GM10248 (cell line): ENCODE measurements at regions not wholly inside any gene's neighbourhood (a gene's known extent, or its start where the extent isn't known, plus 50 kb on each side); places are given as distances from the start of the nearest gene placed in this dataset.
"Not testable (repeated sequence)": the region's sequence is repeated elsewhere in the genome, so short reads cannot be mapped to it uniquely, and the experiment has no call there.

Source experiments
- CTCF ChIA-PET: fragments of 300-600 bp; sonication (Branson Sonifier 250); formaldehyde crosslinking; extraction: SDS; loops from one replicate; lab custom pipeline; 2021; ENCODE audit warnings: antibody characterized with exemption; lab: Yijun Ruan, JAX
- POLR2A ChIA-PET: fragments of 350-650 bp; sonication (Branson Sonifier 250); formaldehyde crosslinking; extraction: SDS; loops from one replicate; lab custom pipeline; 2020; ENCODE audit warnings: antibody characterized with exemption; lab: Yijun Ruan, JAX
- DNase-seq: peaks from one replicate; pipeline ENCODE4 v3.0.0; 2012; ENCODE audit errors: extremely low spot score
- TF ChIP-seq, protein P1 (sequence below): IDR thresholded peaks from 2 replicates; pipeline ENCODE4 v1.5.1; 2012; ENCODE audit warnings: mild to moderate bottlenecking, low read depth; ENCODE audit errors: extremely low read depth, missing control alignments, control extremely low read depth

DNA sequence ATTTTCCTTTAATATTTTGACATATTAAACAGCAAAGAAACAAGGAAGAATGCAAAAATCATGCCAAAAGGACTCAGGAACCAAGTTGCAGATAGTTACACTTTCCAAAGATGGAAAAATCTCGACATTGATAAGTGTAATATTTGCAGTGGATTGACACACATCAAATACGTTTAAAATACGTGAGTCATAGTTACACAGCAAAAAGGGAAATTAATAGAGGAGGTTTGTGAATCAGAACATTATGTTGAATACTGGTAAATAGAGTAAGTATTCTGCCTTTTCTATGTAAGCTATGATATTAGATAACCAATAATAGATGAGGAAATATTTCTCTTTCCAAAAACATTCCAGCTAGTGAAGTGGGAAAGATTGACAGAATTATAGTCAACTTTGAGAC is 1761.3 kb upstream of the IGFBP7 start:
- TF ChIP-seq, protein P1, sequence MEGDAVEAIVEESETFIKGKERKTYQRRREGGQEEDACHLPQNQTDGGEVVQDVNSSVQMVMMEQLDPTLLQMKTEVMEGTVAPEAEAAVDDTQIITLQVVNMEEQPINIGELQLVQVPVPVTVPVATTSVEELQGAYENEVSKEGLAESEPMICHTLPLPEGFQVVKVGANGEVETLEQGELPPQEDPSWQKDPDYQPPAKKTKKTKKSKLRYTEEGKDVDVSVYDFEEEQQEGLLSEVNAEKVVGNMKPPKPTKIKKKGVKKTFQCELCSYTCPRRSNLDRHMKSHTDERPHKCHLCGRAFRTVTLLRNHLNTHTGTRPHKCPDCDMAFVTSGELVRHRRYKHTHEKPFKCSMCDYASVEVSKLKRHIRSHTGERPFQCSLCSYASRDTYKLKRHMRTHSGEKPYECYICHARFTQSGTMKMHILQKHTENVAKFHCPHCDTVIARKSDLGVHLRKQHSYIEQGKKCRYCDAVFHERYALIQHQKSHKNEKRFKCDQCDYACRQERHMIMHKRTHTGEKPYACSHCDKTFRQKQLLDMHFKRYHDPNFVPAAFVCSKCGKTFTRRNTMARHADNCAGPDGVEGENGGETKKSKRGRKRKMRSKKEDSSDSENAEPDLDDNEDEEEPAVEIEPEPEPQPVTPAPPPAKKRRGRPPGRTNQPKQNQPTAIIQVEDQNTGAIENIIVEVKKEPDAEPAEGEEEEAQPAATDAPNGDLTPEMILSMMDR: no peak
- ChIA-PET CTCF (no interaction called here), POLR2A (no interaction called here)
- DNase-seq: no peak

DNA sequence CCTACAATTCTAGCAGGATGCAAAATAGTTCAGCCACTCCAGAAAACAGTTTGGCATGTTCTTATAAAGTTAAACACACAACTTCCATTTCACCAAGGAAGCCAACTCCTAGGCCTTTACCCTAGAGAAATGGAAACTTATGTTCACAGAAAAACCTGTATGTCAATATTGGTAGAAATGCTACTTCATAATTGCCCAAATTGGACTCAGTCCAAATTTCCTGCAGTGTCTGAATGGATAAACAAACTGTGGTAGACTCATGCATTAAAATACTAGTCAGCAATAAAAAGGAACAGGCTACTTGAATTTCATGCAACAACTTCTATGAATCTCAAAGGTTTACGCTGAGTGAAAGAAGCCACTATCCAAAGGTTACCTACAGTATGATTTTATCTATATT is 1738.8 kb upstream of the IGFBP7 start:
- CTCF ChIA-PET: no interaction called here
- no peak for DNase-seq
- TF ChIP-seq, protein P1: no peak
- POLR2A ChIA-PET: no interaction called here

DNA sequence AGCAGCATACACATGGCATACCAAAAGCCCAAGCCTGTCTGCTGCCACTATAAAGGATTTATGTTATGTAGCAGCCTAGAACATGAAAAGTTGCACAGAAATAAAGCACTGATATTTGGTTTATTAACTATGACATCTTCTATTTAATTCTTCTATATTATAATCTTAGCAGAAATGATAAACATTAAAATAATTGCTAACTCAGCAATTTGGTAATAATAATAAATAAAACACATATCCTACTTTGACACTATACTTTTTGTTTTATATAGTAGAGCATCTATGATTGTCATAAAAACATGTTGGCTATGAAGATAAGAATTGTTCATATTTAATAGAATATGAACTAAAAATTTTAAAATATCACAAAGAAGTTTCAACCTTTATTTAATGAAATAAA is 1733.3 kb upstream of the IGFBP7 start:
- ChIA-PET POLR2A (no interaction called here), CTCF (no interaction called here)
- DNase-seq: no peak
- TF ChIP-seq, protein P1: no peak

DNA sequence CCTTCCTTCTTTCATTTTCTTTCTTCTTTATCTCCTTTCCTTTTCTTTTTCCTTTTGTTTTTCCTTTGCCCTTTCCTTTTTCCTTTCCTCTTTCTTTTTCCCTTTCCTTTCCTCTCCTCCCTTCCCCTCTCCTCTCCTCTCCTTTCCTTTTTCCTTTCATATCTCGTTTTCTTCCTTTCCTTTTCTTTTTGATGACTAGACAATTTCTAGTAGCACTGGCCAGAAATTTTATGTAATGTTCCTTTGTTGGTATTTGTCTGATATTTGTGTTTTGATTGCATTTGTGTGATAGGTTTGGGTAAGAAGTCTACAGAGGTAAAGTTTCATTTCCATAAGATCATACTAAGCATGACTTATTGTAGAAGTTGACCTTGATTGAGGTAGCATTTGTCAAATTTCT is 1722.9 kb upstream of the IGFBP7 start:
- DNase-seq: no peak
- ChIA-PET CTCF (no interaction called here), POLR2A (no interaction called here)
- TF ChIP-seq, protein P1: no peak

DNA sequence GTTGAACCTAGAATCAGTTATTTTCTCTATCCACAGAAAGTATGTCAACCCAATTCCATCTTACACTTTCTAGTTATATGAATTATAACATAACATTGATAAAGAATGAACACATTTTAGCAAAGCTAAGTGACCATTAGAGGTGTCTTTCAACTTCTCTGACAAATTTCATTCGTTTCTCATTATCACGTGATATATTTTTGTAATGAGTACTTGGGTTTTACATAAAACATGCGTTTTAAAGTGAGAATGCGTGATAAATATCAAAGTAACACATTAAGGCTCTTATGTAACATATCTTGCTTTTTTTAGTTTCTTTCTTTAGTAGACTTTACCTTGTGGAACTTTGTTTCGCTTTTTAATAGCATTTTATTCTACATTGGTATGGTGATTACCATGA is 1715.1 kb upstream of the IGFBP7 start:
- ChIA-PET CTCF (no interaction called here), POLR2A (no interaction called here)
- DNase-seq: no peak
- TF ChIP-seq, protein P1: no peak

DNA sequence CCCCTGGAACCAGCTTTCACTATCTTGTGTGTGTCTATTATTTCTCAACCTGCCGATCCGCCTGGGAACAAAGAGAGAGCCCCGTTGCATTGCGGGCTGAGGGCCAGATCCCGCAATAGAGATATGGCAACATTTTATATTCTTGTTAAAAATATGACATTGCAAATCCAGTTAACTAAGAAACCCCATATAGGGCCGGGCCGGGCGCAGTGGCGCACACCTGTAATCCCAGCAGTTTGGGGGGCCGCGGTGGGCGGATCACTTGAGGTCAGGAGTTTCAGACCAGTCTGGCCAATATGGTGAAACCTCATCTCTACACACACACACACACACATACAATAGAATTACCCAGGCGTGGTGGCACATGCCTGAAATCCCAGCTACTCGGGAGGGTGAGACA is 1708.4 kb upstream of the IGFBP7 start:
- DNase-seq, CTCF ChIA-PET, POLR2A ChIA-PET: not testable (repeated sequence)

DNA sequence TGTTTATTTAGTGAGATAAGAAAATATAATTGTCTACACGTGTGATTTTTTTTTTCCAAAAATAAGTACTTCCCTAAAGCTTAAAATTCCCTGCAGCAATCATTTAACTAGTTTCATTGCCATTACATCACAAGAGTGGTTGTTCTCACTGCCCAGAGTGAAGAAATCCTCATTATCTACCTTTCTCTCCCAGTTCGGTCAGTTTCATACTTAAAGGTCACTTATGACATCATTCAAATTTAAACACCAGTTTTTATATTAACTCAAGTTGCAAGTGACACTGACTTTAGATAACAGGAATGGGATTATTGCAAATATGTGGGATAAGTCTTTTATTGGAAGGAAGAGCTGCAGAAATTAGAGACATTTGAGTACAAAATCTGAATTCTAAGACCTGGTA is 1699.8 kb upstream of the IGFBP7 start:
- TF ChIP-seq, protein P1: no peak
- ChIA-PET CTCF (interaction anchor here (2.1 kb wide), 1 partner anchor 19 kb away, joined by 6 read pairs; no protein-coding TSS in a partner anchor), POLR2A (no interaction called here)
- no peak for DNase-seq
